HG02588 (cell line): ENCODE measurements at regions not wholly inside any gene's neighbourhood (a gene's known extent, or its start where the extent isn't known, plus 50 kb on each side); places are given as distances from the start of the nearest gene placed in this dataset.
A peak's percentile ranks its signal among the peaks of the same experiment; 100 is the strongest.

Experiments used
- ATAC-seq: cut with Tn5 transposase; IDR thresholded peaks from one replicate; pipeline ENCODE4 v1.9.1; 2021; ENCODE audit warnings: mild to moderate bottlenecking, moderate library complexity; ENCODE audit not compliant: unreplicated experiment

- no peak for ATAC-seq
Observed at GRCh38 chr12:91565246-91565645, 382.6 kb upstream of the DCN start.

- no peak for ATAC-seq
Observed at GRCh38 chr12:91563011-91563765, 380.6 kb upstream of the DCN start.

DNA sequence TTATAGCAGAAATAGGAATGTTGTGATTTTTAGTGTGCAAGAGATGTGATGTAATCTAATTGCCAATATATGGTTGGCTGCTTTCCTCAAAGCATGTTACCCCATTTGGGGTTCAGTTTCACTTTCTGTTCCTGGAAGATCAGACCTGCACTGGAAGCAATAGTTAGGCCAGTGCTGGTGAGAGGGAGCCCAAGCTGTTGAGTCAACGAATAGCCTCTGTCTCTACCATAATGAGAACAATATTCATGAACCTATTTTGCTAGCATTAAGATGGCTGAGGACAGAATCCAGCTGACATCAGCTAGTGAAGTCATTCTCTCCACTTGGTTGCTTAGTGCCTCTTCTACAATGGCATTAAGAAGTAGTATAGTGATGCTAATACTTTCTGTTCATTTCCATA, 379.9 kb upstream of the DCN start:
- ATAC-seq: peak; percentile 47

DNA sequence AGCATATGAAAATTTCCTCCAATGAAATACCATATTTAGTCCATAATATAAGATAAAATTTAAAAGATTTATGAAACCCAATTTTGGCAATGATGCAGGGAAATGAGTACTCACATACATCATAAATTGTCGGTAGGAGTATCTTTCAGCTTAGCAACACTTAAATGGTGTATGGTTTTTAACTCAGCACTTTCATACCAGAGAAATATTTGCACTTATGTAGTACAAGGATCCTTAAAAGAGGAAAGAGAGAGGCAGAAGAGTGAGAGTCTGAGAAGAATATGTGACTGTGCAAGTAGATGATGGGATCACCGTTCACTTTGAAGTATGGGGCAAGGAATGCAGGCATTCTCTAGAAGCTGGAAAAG, 379.3 kb upstream of the DCN start:
- ATAC-seq: no peak

- ATAC-seq: no peak
Observed at GRCh38 chr12:91561301-91561957, 378.8 kb upstream of the DCN start.

DNA sequence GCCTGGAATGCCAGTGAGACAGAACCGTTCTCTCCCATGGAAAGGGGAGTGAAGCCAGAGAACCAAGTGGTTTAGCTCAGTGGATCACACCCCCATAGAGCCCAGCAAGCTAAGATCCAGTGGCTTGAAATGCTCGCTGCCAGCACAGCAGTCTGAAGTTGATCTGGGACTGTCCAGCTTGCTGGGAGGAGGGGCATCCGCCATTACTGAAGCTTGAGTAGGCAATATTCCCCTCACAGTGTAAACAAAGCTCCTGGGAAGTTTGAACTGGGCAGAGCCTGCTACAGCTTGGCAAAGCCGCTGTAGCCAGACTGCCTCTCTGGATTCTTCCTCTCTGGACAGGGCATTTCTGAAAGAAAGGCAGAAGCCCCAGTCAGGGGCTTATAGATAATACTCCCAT, 374.3 kb upstream of the DCN start:
- ATAC-seq: no peak

DNA sequence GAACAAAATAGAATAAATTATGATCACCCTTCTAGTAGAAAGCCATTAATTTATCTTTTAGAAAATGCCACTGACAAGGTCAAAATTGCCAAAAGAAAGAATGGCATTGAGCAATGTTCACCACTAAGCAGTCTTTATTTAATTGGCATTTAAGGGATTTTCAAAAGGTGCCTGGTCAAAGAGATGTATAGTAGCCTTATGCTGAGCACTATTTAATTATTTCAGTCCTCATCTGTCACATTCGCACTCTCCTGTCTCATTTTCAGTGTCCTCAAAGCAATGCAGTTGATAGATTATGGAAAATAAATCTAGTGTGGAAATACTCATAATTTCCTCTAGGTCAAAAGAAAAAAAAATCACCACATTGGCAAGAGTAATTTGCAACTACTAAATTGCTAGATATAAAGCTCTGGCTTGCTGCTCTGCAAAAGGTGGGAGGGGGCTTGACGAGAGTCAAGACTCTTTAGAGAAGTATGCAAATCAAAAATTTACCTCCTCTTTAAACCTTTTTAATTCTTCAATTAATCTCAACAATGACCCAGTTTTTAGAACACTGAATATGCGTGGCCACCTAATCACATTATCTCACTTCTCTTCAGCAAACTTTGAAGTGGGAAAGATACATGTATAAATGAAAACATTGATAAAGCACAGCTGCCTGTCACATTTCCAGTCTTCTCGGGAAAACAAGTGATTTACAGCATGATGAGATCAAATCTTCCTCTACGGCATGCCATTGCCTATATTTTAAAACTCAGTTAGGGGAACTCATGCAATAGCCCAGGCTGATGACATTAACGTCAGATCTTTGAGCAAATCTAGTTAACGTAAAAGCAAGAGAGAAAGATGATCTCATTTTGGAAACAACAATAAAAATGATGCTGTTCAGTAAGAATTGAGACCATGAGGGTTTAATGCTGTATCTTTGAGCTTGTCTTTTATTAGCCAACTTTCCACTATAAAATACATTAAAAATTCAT, 373.1 kb upstream of the DCN start:
- no peak for ATAC-seq

- ATAC-seq: no peak
Observed at GRCh38 chr12:91551927-91552326, 369.3 kb upstream of the DCN start.

GRCh38 chr12:91551242-91551641, 368.6 kb upstream of the DCN start:
- no peak for ATAC-seq

GRCh38 chr12:91542666-91543065, 360.0 kb upstream of the DCN start:
- ATAC-seq: no peak

GRCh38 chr12:91542067-91542466, 359.4 kb upstream of the DCN start:
- no peak for ATAC-seq

DNA sequence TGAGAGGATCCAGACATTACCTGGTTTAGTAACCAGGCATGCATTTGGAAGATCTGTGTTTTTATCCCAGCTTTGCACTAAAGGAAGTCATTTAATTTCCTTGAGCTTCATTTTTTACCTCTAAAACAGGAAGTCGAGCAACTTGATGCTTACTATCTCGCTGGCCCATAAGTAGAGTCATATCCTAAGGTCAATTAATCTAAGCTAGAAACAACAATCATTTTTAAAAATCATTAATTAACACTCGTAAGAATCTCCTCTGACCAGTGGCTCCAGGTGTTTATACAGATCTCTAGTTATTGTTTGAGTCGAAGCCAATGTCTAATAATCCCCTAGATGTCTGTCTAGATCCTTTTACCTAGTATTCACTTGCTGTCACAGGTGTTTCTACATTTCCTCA, 355.8 kb upstream of the DCN start:
- ATAC-seq: no peak

GRCh38 chr12:91533366-91533765, 350.7 kb upstream of the DCN start:
- ATAC-seq: no peak

DNA sequence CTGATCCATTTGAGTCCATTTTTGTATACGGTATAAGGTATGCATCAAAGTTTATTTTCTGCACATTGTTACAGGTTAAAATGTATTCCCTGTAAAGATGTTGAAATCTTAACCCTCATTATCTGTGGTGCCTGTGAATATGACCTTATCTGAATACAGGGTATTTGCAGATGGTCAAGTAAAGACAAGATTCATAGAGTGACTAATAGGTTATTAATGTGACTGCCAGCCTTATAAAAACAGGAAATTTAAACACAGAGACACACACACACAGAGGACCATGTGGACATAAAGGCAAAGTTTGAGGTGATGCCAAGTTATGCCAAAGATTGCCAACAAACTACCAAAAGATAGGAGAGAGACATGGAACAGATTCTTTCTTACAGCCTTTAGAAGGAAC, 347.2 kb upstream of the DCN start:
- ATAC-seq: no peak

- ATAC-seq: no peak
Observed at GRCh38 chr12:91523831-91524230, 341.2 kb upstream of the DCN start.

GRCh38 chr12:91516695-91517047, 334.1 kb upstream of the DCN start:
- no peak for ATAC-seq

DNA sequence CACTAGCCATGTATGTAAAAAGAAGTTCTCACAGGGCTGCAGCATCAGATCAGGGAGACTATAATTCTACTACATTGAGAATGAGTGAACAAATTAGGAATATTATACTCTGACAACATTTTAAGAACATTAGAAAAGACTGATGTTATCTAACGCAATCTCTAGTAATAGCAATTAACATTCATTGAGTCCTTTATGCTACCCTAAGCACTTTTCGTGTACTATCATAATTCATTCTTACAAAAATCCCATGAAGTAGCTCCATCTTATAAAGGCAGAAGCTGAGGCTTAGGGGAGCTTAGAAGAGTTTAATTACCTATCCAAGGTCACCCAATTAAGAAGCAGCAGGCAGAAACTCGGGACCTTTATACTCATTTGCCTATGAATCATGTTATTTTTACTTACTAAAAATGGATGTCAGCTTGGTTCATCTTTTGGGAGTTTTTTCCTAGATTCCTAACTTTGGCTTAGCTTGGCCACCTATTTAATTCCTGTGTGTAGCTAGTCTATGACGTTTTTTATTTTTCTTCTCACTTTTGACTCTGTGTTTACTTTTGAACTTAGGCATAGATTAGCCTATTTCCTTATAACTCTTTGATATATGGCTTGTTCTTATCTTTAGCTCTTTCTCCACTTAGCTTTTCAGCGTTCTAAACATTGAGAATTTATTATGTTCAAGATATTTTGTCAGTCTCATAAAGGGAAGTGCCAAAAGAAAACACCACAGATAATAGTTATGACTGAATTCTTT, 333.5 kb upstream of the DCN start:
- no peak for ATAC-seq

- no peak for ATAC-seq
Observed at GRCh38 chr12:91513313-91513712, 330.7 kb upstream of the DCN start.

DNA sequence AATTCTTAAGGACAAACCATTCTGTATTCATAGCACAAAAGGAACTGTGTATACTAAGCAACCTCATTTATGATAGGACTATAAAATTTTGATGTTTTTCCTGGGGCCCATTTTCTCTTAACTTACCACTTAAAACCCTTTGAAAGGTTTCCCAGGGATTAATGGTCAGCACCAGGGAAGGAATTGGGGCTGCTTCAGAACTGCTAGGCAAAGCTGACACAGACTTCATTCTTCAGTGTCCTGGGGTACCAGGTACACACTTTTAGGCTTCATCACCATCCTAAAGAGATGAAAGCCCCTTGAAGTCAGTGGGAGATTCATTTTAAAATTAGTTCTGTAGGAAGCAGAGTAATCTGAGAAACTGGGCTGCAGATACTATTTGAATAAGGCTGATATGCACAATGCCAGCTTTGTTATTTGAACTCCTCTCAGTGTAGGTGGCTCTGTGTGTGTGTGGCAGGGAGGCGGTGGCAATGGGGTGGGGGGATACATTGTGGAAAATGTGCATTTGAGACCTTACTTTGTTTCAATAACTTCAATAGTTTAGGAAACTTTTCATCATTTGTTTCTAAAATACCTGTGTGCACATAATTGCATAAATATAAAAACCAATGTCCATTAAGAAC, 329.3 kb upstream of the DCN start:
- no peak for ATAC-seq

DNA sequence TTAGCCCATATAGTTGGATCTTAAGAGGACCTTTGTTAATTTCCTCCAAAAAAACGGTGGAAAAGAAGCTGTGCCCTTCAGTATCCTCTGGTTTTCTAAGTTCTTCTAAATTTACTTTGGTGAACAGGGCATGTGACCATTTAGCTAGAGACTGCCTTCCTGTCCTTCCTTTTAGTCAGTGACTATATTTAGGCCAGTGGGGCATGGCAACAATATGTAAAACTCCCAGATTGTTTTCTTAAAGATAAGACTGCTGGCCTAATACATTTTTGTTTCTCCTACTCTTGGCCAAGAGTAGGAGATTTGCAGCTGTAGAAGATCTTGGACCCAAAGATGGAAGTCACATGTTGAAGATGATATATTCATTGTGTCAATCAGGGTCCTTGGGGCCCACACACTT, 325.1 kb upstream of the DCN start:
- ATAC-seq: no peak

DNA sequence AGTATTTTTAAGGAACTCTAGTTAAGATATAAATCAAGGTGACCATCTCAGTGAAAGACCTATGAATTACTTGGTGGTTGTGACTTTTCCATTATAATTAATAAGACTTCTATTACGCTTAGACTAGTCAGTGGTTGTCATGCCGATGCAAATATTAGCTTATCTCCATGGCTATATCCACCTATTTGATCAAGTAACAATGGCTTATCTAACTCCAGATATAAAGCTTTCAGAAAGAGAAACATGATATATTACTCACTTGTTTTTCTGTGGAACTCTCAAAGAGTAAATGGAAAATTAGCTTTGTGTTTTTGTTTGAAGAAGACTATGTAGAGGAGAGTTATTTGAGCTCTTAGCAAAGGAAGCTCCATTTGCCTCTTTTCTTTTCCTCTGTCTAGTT, 323.8 kb upstream of the DCN start:
- no peak for ATAC-seq
